CD4-positive, alpha-beta T cell treated with Interleukin-4 for 4 hours (primary cell): ENCODE measurements at regions not wholly inside any gene's neighbourhood (a gene's known extent, or its start where the extent isn't known, plus 50 kb on each side); places are given as distances from the start of the nearest gene placed in this dataset.

Experiments used
- DNase-seq: peaks from one replicate; pipeline ENCODE4 v3.0.0-alpha.2; 2020

DNA sequence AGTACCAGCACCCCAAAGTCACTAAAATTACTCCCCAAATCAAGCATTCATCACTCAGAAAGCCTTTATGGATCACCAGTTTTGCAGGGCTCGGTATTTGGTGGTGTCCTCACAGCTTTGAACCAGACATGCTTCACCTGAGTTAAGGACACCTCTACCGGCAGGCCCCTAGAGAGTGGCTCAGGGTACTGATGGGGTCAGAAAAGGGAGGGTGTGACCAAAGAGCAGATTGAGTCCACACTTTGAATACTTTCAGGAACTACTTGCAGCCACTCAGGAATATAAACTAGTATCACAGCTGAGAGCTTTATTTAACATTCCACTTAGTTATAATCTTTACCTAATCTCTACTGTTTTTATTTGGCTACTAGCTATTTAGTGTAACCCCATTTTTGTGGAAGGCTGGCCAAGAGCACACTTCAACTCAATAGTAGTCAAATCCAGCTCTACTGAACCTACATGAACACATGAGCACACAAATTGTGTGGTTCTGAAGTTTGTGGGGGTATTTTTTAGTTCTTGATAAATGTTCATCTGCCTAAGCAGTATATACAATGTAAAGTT lies 109.6 kb upstream of the SPRY1 start:
- no peak for DNase-seq

DNA sequence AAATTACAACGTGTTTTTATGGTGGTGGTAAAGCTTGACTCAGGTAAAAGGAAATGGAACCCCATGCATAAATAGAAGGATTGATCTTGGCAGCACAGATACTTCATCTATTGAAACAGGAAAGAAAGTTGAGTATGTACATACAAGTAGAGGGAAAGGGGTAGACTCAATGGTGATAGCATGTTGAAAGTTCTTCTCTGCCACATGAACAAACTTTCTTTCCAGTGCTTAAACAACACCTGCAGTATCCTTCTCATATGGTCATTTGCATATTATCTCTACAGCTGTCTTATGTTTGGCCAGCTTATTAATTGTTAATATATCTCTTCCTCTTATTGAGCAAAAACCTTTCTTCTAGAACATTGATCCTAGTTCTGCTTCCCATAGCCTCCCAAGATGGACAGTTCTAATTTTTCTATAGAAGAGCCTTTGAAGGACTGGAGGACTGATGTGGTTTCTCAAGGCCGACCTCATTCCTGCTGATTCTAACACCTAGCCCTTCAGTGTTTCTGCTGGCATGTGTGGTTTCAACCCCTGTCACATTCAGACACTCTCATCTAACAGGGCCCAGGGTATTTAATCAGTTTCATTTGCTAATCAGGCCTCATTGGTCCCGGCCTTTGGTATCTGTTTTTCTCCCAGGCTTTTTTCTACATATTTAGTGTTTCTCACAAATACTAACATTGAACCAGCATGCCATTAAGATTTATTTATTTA lies 108.1 kb upstream of the SPRY1 start:
- DNase-seq: no peak

DNA sequence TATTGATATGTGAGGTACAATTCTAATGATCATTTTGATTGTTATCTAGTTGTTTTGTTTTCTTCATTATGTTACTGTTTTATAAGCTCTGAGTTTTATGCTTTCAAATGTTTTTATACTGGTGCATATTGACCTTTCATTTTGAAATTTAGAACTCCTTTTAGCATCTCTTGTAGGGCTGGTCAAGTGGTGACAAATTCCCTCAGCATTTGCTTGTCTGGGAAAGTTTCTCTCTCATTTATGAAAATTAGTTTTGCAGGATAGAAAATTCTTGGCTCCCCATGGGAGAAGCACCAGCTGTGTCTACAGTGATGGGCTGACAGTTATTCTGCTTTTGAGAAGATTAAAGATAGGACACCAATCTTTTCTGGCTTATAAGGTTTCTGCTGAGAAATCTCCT lies 105.3 kb upstream of the SPRY1 start:
- no peak for DNase-seq

DNA sequence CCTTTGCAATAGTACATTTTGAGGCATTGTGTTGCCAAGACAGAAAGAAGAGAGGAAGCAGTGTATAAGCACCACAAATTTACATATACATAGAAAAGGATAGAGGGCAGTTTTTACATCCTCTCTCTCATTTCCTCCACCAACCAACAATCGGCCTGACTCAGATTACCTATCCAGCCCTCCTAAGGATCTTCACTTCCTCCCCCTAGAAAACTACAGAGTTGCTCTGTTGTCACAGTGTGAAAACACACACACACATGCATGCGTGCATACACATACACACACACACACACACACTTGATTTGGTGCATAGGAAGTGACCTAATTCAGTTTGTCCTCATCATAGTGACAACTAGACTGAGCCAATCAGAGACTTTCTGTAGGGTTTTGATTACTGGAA lies 98.8 kb upstream of the SPRY1 start:
- DNase-seq: no peak

DNA sequence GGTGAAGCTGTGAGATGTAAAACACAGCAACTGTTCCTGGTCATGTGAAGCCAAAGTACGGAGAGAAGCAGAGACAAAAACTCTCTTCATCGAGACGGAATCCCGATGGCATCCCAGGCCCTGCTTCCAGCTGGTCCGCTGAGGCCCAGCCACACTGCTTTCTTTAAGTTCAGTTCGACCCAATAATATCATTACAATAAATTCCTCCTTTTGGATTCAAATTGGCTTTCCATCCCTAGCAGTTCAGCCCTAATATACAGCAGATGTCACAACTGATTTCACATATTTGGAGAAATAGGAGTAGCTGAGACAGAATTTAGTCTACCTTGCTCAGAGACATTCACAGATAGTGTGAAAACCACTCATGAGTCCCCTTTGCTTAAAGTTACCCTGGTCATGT lies 98.3 kb upstream of the SPRY1 start:
- no peak for DNase-seq

DNA sequence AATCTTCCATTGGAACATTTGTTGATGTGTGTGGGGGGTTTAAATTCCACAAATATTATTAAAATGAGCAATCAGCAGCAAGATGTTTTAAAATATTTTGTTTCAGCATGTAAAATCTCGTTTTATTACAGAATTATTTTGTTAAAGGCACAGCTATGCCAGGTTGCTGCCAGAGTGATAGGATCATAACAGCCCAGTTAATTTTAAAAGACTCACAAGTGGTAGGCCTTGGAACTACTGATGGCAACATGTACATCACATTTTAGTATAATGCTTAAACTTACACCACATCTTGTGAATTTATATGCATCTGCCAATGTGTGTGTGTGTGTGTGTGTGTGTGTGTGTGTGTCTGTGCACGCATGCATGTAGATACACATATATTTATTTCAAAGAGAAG lies 97.8 kb upstream of the SPRY1 start:
- DNase-seq: no peak

DNA sequence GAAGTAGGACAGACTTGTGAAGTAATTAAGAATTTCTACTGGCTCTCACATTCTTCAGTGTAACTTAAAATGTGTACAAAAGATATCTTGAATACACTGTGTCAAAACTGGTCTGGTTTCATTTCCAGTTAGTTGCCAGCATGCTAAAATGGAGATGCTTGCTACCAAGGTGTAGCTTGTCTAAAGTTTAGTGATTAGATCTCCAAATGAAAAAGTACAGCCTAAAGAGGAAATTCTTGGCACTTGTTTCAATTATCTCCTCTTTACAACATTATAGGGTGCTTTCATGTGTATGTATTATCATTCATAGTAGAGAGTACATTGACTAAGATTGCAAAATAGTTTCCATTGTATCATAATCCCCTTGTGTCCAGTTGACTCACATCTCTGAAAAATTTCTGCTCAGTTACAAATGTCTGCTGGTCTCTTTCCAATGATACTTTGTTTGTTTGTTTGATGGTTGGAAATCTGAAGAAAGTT lies 97.3 kb upstream of the SPRY1 start:
- DNase-seq: no peak

DNA sequence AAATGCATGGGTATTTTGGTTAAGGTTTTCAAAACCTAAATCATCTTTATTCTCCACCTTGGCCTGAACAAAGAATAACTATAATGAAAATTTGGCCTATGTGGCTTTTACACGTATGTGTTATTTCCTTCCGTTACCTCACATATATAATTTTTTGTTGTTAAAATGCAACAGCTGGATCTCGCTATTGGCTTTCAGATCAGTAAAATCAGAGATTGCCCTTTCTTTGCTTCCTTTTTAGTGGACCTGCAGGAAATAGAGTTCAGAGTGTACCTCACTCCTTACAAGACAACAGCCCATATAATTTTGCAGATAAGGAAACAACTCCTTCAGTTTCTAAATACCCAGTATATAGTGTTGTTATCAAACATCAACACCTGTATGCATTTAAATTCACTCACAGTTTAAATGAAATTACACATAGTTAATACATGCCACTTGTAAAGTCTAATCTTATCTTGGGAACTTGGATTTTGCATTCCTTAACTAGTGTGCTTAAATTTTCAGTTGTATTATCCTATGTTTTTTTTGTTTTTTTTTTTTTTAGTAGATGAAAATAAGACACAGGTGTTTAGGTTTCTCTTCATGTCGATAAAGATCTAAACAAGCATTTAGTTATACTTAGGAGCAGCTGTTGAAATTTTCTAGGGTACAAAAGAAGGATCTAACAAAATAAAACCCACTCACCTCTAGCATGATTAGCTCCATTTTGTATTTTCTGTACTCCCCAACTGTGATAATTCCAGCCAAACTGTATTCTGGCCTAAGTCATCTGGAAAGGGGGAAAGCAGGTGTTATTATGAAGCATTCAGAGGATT lies 96.2 kb upstream of the SPRY1 start:
- DNase-seq: no peak

DNA sequence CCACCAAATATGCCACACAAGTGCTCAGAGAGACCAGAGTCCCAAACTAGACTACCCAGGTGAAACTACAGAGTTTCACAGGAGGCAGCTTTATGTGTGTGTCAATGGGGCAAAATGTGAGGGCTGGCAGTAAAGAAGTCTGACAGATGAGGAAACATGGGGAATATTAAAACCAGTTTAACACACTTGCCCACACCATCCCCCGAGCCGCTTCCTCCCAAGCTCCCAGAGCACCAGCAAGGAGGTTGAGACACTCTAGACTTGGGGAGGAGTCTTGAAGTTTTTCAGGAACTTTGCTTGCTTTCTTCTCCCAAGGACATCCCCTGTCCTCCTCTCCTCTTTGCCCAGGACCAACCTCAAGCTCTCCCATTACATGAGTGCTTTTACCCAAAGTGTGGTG lies 94.7 kb upstream of the SPRY1 start:
- DNase-seq: no peak

DNA sequence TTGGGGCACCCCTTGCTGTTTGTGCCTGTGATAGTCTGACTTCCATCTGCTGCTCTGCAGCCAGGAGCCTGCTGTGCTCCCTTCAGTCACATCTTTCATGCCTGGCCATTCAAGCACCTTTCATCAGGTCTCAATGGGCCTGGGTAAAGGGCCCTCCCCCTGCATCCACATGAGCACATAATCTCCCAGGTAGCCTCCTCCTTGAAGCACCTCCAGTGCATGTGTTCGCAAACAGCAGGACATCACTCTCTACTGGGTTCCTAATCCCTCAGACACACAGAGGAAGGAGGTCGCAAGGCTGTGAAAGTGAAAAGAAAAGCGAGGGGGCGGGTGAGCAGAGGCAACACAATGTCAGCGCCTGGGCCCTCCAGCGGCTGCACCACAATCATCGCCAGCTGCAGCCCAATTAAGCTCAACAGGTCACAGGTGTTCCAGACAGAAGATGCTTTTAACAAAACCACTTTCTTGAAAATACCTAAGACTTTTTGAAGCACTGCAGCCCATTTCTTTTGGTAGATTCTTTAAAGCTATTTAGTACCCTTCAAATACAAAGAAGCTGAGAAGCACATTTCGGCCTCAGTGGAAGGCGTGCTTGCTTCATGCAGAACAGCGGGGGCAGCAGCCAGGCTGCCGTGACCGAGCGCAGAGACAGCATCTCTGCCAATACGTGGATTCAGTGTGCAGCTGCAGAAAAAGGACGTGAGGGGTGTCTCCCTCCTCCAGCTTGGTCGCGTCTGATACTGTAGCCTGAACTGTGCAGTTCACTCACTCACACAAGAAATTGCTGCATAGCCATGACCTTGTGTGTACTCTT lies 92.2 kb upstream of the SPRY1 start:
- no peak for DNase-seq

DNA sequence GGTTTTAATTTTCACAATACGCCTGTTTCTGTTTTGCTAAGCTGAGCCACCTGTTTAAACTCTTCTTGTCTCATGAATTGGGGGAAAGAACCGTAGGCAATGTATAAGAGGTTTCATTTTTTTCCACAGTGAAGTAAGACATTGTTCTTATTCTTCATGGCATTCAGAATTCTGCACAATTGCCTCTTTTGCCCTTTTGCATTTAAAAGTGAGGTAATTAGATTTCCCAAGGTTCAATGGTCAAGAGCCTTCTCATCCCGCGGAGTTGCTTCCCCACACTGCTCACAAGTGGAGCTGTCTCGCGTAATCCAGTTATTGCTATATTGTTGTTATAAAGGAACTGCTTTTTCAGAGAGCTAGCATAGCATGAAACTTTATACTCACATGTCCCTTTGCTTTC lies 90.9 kb upstream of the SPRY1 start:
- no peak for DNase-seq

DNA sequence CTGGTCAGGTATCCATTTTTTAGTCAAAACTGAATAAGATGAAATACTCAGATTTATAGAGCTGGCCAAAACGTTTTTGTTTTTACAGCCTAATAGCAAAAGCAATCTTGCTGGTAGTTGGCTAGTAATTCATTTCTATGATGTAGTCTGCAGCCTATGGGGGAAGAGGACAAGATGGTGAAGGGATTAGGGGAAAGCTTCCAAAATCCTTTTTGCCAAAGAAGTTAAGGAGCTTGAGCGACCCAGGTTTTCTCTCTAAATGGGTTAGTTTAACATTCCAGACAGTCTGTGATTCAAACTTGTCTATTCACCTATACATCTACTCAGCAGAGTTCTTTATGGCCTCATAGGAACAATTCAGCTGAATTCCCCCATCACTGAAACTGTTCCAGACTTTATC lies 89.8 kb upstream of the SPRY1 start:
- DNase-seq: no peak

DNA sequence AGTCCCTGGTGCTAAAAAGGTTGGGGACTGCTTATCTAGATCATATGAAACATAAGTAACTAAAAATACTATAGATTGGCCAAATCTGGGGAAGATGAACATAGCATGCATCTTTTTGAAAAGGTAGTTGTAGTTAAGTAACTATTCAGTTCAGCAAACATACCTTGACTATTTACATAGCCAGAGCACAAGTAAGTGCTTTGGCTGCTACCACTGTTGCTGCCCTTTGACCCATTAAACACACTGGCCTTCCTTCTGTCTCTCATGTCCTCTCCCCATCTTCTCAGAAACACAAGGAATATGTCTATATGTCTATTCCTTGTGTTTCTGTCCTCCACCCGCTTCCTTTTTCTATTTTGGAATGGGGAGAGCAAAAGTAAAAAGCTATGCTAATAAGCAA lies 87.9 kb upstream of the SPRY1 start:
- no peak for DNase-seq

DNA sequence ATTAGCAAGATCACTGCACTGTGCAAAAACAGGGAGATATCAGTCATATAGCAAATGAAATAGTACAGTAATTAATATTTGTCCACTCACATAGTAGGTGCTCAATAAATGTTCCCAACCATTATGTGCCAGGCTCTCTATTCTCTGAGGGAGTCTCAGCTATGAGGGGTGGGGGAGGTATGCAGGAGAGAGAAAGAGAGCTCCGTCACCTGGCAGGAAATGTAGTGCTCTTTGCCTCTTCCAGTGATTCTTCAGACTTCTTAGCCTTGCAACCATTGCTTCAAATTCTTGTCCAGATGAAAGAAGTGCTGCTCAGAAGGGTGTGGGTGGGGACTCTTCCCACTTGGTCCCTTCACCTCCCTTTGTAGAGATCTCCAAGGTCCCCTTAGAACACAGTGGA lies 84.5 kb upstream of the SPRY1 start:
- DNase-seq: no peak

DNA sequence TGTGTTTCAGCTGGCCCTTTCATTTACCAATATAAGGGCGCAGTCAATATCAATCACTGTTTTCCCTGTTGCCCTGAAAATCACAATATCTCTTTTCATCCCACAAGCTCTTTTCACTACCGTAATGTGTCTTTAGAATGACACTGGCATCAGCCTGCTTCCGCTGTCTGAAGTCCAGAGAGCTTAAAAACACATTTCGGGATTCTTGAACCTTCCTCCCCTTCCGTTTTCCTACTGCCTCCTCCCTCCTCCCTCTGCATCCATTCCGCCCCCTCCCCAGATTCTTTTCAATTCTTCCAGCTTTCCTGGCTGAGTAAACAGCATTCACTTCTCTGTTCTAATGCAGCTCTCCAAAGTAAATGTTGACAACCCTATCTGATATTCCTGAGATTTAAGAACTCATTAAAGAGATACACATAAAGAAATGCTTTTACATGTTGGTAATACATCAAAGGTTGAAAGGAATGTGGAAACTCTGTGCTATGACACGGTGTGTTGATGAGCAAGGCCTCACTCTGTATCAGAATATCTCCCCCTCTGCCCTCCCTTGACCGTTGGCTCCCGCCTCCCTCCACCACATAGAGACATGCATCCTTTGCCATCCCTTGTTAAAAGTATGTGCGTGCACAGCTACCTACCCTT lies 83.5 kb upstream of the SPRY1 start:
- DNase-seq: no peak

DNA sequence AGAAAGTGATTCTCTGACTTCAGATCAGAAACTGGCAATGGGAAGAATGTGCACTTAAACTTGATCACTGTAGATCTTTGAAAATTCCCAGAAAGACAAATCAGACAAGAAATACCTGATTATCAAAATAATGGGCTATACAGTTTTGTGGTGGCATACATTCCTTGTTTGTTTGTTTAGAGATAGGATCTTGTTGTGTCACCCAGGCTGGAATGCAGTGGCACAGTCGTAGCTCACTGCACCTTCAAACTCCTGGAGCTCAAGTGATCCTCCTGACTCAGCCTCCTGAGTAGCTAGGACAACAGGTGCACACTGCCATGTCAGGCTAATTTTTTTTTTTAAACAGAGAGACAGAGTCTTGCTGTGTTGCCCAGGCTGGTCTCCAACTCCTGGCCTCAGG lies 81.0 kb upstream of the SPRY1 start:
- no peak for DNase-seq

DNA sequence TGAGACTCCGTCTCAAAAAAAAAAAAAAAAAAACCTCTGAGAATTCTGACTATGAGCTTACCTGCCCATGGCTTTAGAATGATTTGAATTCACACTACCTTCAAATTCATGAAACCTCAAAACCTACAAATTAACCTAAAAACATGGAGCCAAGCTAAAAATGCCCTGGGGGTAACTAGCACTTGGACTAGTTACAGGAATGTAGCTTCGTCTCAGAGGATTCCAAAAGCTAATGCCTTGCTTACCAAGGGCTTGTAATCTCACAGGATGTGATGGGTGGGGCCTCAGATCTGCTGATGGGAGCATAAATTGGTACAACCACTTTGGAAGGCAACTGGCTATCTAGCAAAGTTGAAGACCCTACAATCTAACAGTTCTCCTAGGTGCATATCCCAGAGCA lies 79.4 kb upstream of the SPRY1 start:
- no peak for DNase-seq

DNA sequence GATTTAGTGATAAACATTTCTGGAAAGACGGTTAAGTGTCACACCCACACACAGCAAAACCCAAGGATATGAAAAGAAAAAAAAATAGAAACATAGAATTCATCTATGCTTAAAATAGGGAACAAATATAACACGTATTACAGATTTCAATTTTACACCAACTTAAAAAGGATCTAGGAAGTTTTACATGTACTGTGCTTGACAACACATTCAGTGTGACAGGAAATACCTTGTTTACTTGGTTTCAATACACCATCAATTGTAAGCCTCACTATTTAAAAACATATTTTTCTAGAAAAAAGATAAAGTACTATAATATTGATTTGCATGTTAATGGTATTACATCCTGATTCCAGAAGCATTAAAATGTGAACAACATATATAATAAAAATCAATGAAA lies 77.0 kb upstream of the SPRY1 start:
- no peak for DNase-seq

DNA sequence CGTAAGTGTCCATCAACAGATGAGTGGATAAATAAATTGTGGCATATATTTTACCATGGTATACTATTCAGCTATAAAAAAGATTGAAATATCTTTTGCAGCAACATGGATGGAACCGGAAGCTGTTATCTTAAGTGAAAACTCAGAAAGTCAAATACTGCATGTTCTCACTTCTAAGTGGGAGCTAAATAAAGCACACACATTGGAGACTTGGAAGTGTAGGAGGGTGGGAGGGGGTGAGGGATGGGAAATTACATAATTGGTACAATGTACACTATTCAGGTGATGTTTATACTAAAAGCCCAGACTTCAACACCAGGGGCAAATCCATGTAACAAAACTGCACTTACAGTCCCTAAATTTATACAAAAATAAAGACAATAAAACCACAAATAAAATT lies 72.6 kb upstream of the SPRY1 start:
- DNase-seq: no peak

DNA sequence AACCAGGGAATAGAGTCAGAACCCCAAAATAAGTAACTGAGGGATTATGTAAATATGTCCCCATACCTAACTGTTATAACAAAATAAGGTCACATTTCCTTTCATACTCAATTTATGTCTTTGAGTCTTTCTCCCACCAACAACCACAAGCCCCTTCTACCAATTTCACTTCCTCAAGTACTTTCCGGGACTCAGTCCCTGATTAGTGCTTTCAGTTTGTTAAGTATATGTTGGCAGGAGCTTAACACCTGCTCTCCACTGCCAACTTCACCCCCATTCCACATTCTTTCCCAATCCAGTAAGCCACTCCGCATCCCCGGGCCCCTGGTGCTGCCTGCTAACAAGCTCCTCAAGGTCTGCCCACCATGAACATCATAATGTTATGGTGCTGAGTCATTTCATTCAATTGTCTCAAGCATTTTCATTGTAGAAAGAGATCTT lies 71.3 kb upstream of the SPRY1 start:
- no peak for DNase-seq

DNA sequence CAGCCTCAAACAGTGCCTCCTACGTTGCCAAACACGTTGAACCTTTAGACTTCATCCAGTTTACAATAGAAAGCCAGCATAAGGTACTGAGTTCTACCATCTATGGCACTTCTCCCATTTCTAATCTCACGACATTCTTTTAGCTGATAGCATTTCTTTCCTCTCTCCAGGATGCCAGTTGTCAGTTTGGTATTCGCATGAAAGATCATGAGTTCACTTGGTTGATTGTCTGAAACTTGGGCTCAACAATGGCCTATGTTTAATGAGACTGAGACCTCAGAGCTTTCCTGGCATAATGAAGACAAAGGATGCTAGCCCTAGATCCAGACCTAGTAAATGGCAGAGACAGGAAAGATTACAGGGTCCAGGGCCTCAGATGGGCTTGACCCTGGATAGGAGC lies 69.2 kb upstream of the SPRY1 start:
- DNase-seq: no peak

DNA sequence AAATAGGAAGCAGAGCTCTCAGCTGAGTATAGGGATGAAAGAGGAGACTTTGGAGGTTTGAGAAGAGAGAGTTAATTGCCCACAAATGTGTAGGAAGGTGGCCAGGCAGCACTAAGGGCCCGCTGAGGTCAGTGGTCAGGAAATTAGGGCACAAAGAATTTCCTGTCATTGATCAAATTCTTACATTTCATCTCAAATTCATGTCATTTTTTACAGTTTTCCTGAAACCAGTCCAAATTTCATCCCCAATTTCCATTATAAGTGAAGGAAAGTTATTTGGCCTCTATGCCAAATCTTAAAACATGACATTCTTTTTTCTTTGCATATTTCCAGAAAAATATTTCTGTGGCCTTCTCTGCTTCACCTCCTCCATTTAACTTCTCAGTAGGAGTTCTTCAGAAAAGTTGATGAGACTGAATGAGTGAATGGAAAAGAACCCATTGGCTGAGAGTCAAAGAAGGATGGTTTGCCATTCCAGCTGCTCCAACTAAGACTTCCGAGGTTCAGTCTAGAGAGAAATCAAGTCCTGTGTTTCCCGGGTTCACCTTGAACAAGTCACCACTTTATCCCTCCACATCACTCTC lies 68.7 kb upstream of the SPRY1 start:
- no peak for DNase-seq
